ENCODE measurements at regions not wholly inside any gene's neighbourhood (a gene's known extent, or its start where the extent isn't known, plus 50 kb on each side); places are given as distances from the start of the nearest gene placed in this dataset.

DNA sequence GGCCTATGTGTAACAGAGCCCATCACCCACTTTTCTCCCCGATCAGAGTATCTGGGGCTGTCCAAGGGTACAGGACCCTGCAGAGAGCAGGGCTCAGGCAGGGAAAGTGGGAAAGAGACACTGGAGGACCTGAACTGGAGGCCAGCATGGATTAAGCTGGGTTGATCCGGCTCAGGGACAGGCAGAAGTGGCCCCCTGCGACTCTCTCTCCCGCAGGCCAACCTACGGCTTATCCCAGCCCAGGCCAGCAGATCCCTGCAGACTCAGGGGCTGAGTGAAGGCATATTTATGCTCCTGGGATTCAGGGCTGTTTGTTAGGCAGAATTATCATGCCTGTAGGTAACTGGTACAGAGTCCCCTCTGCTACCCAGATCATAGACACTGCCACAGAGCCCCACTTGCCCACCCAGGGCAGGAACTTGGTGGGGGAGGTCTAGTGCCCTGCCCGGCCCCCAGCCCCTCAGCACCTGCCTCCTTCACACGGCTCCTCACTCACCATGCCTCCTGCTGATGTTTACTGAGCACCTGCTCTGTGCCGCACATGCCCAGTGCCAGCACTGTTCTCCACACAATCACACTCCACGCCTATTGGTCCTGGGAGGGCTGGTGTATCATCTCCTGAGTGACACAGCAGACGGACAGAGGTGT lies 87.3 kb downstream of the ADRA2C start:
- Histone ChIP-seq H3K27me3 (replicated peaks in 1 of 7) (peaks cover 0 to 47% (median 0%) of the 10 kb centered on the region in 7 donors), H3K36me3 (no peaks in the 10 kb centered on the region), H3K4me1 (no peaks in the 10 kb centered on the region), H3K9me3 (peaks cover 0 to 17% (median 9%) of the 10 kb centered on the region in 8 donors), H3K27ac (no peak overlapping the region), H3K4me3 (no peak overlapping the region)
- TF ChIP-seq POLR2A (IDR thresholded peaks at IDR 0.05): no peak
- TF ChIP-seq, protein P1, sequence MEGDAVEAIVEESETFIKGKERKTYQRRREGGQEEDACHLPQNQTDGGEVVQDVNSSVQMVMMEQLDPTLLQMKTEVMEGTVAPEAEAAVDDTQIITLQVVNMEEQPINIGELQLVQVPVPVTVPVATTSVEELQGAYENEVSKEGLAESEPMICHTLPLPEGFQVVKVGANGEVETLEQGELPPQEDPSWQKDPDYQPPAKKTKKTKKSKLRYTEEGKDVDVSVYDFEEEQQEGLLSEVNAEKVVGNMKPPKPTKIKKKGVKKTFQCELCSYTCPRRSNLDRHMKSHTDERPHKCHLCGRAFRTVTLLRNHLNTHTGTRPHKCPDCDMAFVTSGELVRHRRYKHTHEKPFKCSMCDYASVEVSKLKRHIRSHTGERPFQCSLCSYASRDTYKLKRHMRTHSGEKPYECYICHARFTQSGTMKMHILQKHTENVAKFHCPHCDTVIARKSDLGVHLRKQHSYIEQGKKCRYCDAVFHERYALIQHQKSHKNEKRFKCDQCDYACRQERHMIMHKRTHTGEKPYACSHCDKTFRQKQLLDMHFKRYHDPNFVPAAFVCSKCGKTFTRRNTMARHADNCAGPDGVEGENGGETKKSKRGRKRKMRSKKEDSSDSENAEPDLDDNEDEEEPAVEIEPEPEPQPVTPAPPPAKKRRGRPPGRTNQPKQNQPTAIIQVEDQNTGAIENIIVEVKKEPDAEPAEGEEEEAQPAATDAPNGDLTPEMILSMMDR (IDR thresholded peaks at IDR 0.05 in 8 of 11, conservative IDR thresholded peaks at IDR 0.05 in 3 of 11): no peak
- no peak for TF ChIP-seq POLR2AphosphoS5 (IDR thresholded peaks at IDR 0.05)
- no peak for DNase-seq
- intact Hi-C loops (cut with DNase I; ENCODE audit: low total_unique reads): no loop called here
- 77 to 85% (median 80%) methylated on average over 6 to 10 of the region's 10 CpGs for WGBS, 5 donors

DNA sequence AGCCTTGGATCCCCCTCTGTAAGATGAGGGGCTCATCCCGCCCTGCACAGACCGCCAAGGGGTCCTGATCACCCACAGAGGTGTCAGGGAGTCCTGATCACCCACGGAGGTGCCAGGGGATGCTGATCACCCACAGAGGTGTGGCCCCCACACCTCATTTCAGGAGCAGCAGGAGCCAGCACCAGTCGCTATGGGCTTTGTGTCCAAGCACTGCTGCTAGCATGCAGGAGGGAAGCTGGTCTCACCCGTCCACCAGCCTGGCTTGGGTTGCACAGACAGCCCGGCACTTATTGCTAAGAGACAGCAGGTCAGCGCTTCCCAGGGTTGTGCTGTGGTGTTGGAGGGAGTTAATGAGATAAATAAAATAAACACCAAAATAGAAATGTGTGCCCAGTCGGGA lies 88.5 kb downstream of the ADRA2C start:
- WGBS, 5 donors: 58 to 79% (median 67%) methylated on average over 5 to 8 of the region's 8 CpGs
- Histone ChIP-seq H3K27me3 (replicated peaks in 1 of 7) (peaks cover 0 to 59% (median 5%) of the 10 kb centered on the region in 7 donors), H3K4me3 (no peak overlapping the region), H3K27ac (no peak overlapping the region), H3K36me3 (no peaks in the 10 kb centered on the region), H3K4me1 (no peaks in the 10 kb centered on the region), H3K9me3 (peaks cover 0 to 13% (median 9%) of the 10 kb centered on the region in 8 donors)
- TF ChIP-seq POLR2AphosphoS5 (IDR thresholded peaks at IDR 0.05) (no peak), POLR2A (IDR thresholded peaks at IDR 0.05) (no peak)
- TF ChIP-seq, protein P1 (IDR thresholded peaks at IDR 0.05 in 8 of 11, conservative IDR thresholded peaks at IDR 0.05 in 3 of 11): no peak
- DNase-seq: no peak
- intact Hi-C loops (cut with DNase I; ENCODE audit: low total_unique reads): no loop called here

DNA sequence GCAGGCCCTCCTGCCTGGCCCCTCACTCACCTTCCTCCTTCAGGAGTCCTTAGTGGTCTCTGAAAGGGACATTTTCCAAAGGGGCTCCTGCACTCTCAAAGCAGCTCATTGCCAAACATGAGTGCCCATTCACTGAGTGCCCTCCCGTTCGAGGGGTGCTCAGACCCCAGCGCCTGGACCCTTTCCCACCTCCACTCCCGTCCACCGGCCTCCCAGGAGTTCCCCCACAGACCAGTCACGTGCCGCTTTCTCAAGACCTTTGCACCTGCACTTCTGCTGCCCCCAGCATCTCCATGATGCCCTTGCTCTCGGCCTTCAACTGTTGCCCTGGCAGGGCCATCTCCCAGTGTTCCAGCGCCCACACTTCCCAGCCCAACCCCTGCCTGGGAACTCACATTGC lies 89.5 kb downstream of the ADRA2C start:
- no peak for DNase-seq
- 70 to 81% (median 78%) methylated on average over 9 of the region's 9 CpGs for WGBS, 5 donors
- Histone ChIP-seq H3K36me3 (no peaks in the 10 kb centered on the region), H3K9me3 (peaks cover 0 to 3% (median under 1%) of the 10 kb centered on the region in 8 donors), H3K27me3 (replicated peaks in 1 of 7) (peaks cover 0 to 68% (median 8%) of the 10 kb centered on the region in 7 donors), H3K27ac (no peak overlapping the region), H3K4me3 (no peak overlapping the region), H3K4me1 (no peaks in the 10 kb centered on the region)
- intact Hi-C loops (cut with DNase I; ENCODE audit: low total_unique reads): no loop called here
- TF ChIP-seq, protein P1 (IDR thresholded peaks at IDR 0.05 in 8 of 11, conservative IDR thresholded peaks at IDR 0.05 in 3 of 11): no peak
- no peak for TF ChIP-seq POLR2A (IDR thresholded peaks at IDR 0.05)

DNA sequence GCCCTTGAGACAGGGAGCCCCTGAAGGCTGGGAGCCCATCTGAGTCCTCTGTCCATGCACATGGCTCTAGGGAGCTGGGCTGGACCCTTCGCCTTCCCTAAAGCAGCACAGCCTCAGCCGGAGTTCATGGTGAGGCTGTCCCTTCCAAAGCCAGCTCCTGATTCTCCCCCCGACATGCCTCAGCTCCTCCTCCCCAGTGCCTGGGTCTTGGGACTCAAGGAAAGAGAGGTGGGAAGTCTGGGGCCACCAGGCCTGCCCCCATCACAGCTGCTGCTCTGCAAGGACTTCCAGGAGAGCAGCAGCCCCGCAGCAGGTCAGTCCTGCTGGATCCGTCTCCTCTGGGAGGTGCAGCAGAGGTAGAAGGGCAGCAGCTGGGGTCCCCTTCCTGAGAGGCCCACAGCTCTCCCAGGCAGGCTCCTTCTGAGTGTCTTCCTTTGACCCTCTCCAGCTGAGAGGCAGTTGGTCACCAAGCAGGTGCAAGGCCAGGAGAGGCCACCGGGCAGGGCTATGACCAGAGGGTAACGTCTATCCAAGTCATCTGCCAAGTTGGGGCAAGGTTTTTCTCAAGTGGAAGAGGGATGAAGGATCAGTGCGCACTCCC lies 90.5 kb downstream of the ADRA2C start:
- 56 to 65% (median 56%) methylated on average over 7 to 8 of the region's 8 CpGs for WGBS, 5 donors
- no peak for DNase-seq
- intact Hi-C loops (cut with DNase I; ENCODE audit: low total_unique reads): no loop called here

More for the DNA sequence above, 90.5 kb downstream of the ADRA2C start:
- TF ChIP-seq POLR2AphosphoS5 (IDR thresholded peaks at IDR 0.05) (no peak), POLR2A (IDR thresholded peaks at IDR 0.05) (no peak)
- TF ChIP-seq, protein P1 (IDR thresholded peaks at IDR 0.05 in 8 of 11, conservative IDR thresholded peaks at IDR 0.05 in 3 of 11): no peak
- peaks cover 0 to 79% (median 8%) of the 10 kb centered on the region in 7 donors for H3K27me3 ChIP-seq (replicated peaks in 1 of 7)
- no peaks in the 10 kb centered on the region for H3K4me1 ChIP-seq
- H3K27ac ChIP-seq: no peak overlapping the region
- H3K9me3 ChIP-seq: no peaks in the 10 kb centered on the region
- H3K36me3 ChIP-seq: no peaks in the 10 kb centered on the region
- H3K4me3 ChIP-seq: no peak overlapping the region

Data from spleen (tissue), 11 donors.